HG02588 (cell line): ENCODE measurements at regions not wholly inside any gene's neighbourhood (a gene's known extent, or its start where the extent isn't known, plus 50 kb on each side); places are given as distances from the start of the nearest gene placed in this dataset.

Experiments used
- ATAC-seq: cut with Tn5 transposase; IDR thresholded peaks from one replicate; pipeline ENCODE4 v1.9.1; 2021; ENCODE audit warnings: mild to moderate bottlenecking, moderate library complexity; ENCODE audit not compliant: unreplicated experiment

DNA sequence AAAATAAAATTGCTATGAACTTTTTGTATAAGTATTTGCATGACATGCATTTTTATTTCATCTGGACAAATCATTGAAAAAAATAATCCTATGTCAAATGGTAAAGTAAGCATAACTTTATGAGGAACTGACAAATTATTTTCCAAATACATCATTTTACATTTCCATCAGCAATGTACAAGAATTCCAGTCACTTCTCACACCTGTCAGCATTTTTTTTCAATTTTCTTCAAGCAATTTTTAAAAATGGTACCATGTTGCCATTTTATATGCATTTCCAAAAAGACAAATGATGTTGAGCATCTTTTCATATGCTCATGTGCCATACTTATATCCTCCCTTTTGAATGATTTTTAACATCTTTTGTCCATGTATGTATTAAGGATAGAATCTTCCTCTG, 961.7 kb upstream of the PIK3C3 start:
- no peak for ATAC-seq

DNA sequence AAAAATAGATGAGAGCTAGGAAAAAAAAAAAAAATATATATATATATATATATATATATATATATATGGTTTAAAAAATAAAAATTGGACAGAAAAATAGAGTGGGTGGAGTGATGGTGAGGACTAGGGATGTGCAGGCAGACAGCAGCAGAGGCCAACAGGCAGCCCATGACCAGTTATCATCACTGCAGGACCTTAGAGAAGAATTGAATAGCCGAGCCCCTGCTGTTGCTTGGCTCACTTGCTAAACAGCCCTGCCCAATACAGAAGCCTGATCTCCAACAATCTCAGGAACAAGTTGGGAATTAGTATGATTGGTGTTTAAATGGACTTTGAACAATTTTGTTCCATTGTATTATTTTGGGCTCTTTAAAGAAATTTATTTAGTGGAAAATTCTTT, 967.5 kb upstream of the PIK3C3 start:
- no peak for ATAC-seq

DNA sequence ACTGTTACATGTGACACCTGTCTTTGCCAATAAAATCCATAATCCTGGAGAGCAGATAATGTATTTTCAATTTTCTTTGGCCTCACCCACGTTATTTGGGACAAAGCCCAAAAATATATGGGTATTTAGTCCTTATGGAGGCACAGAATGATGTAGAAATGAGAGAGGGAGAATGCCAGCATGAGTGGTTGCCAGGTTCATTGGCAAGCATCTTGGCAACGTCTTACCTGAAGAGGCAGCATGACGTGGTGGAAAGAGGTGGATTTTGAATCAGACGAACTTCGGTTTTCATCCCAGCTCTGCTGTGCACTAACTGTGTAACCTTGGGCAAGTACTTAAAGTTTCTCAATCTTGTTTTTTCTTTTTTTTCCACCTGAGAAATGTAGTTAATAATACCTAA, 969.6 kb upstream of the PIK3C3 start:
- ATAC-seq = no peak

DNA sequence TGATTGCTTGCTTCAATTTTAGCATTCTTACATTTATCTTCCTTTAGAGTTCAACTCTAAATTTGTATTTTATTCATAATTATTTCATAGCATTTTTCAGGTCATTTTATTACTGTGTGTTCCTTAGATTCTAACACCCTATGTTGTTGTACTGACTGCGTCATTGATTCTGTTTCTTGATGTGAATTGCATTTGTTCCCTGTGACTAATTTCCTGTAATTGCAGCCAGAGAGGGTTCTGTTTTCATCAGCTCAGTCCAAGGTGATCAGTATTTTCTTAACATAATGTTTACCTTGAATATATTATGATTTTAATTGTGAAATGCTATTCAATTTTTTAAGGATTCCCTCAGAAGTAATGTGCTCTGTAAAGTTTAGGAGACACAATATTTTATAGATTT, 970.2 kb upstream of the PIK3C3 start:
- no peak for ATAC-seq

DNA sequence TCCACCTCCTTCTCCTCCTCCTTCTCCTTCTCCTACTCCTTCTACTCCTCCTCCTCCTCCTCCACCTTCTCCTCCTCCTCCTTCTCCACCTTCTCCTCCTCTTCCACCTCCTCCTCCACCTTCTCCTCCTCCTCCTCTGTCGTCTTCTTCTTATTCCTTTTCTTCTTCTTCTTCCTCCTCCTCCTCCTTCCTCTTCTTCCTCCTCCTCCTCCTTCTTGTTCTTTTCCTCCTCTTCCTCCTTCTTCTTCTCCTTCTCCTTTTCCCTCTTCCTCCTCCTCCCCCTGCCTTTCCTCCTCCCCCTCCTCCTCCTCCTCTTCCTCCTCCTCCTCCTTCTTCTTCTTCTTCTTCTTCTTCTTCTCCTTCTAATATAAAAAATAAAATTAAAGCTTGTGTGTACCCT, 971.2 kb upstream of the PIK3C3 start:
- no peak for ATAC-seq

DNA sequence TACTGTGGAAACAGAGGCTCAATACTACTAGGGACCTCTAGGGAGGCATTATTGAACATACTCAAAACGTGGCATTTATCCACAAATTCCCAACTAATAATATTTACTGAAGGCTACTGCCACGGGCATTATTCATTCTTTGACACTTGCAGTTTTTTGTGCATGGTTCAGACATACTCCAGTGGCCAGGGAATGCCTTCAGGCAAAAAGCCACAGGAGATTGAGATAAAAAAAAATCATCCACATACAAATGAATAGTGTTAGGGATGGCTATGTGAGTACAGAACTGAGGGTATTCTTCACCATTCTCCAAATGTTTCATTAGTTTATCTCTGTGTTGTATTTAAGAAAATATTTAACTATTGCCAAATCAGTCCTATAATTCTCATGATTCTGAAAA, 974.9 kb upstream of the PIK3C3 start:
- ATAC-seq = no peak

DNA sequence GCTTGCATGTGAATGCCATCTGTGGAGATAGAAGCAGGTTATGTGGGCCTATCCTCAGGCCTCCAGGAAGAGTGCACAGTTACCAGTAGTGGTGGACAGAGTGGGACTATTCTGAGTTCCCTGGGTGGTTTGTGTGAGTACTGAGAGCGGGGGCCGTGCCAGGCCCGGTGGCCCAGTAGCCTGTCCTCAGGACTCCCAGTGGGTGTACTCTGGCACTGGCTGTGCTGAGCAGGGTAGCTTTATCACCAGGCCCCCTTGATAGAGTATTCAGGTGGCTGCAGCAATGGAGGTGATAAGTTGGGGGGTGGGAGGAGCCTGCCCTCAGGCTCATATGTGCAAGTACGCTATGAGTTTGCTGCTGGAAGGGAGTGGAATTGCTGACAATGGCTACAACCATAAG, 979.0 kb upstream of the PIK3C3 start:
- no peak for ATAC-seq

DNA sequence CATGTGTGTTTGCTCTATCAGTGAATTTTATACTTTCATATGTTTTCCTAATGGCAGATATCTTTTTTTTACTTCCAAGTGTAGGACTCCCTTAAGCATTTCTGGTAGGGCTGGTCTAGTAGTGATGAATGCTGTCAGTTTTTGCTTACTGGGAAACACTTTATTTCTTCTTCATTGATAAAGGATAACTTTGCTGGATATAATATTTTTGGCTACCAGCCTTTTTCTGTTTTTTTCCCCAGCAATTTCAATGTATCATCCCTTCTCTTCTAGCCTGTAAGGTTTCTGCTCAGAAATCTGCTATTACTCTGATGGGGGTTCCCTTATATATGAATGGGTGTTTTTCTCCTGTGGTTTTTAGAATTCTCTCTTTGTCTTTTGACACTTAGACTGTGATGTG, 980.6 kb upstream of the PIK3C3 start:
- no peak for ATAC-seq

DNA sequence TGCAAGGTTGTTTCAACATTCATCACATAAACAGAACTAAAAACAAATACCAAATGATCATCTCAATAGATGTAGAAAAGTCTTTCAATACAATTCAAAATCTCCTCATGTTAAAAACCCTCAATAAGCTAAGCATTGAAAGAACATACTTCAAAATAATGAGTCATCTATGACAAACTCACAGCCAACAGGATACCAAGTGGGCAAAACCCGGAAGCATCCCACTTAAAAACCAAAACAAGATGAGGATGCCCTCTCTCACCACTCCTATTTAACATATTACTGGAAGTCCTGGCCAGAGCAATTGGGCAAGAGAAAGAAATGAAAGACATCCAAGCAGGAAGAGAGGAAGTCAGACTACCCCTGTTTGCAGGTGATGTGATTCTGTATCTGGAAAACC, 992.2 kb upstream of the PIK3C3 start:
- ATAC-seq = no peak

DNA sequence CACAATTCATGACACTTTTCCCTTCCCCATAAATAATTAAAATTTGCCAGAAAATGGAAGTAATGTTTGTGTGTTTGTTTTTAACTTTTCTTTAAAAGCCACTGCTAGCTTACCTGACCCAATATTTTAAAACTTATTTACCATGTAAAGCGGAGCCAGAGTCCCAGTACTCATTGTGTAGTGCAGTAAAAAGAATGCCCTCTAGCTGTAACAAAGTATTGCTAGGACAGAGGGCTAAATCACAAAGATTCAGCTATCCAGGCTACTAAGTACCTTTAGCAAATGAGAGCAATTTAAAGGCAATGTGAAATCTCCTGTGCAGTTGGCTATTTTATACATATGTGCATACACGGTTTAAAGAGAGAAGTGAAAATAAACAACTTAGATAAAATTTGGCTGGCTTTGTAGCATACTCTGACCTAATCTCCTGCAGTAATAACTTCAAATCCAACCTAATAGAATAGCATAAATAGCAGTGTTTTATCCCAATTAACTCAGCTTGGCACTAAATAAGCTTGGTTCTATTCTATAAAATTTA, 997.4 kb upstream of the PIK3C3 start:
- ATAC-seq = no peak

DNA sequence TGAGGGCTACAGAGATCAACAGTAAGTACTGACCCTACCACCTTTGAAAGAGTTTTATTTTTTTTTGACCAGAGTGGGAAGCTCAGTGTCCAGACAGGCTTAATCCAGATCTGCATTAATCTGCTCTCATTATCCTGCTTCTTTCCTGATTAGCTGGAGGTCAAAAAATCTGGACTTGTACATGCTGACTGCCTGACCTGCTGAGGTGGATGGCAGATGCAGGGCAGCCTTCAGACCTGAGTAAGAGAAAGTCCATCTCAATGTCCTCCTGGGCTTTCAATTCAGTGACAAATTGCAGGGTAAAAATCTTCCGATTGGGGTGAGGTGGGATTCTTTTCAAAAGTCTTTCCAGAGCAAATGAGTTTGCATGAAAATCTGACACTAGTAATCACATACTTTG, 998.8 kb upstream of the PIK3C3 start:
- no peak for ATAC-seq

DNA sequence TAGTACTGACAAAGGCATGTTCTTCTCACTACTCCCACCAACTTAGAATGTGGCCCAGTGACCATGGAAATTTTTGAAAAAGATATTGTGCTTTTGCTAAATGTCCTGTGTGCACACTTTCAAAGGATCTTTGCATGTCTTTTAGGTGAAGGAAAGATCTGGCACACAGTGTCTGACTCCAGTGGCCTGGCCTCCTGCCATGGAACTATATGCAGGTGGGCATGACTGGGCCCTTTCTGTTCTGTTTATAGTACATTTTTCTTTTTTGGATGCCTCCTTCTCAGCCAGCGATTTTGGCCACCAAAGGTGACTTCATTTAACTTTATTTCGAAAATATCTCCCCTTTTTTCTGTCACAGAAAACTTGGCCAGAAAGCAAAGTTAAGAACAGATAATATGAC, 999.7 kb upstream of the PIK3C3 start:
- no peak for ATAC-seq

DNA sequence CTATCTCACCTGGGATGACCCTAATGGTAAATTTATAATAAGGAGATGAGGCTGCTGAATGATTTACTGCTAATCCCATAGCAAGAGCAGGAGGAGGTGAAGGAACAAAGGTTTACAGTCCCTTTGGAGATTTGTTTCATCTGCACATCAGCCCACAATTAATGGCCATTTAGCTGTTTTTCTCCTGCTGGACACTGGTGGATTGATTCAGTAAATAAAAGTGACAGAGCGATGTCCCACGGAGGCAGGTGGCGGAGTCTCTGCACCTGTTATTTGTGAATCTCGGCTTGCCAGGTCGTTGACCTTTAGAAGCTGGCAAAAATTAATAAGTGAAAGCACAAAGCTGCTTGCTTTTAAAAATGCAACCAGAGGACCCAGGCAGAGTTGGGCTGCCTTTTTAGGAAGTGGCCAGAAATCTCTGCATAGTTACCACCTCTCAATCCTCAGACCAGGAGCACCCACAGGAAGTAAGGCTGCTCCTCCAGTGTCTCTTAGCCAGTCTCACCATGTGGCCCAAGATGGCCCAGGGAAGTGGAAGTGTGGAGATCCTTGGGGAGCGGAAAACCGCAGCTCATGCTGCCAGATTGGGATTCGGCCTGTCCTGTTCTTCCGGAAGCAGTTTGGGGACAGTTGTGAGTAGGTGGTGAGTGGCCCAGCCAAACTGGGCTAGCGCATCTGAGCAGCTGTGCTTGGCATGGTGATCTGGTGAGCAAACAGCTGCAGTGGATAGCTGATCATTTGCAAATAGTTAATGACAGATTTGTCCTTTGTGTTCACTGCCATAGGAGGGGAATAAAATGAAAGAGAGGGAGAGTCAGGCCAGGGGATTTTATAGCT, 1005.7 kb upstream of the PIK3C3 start:
- ATAC-seq = no peak

DNA sequence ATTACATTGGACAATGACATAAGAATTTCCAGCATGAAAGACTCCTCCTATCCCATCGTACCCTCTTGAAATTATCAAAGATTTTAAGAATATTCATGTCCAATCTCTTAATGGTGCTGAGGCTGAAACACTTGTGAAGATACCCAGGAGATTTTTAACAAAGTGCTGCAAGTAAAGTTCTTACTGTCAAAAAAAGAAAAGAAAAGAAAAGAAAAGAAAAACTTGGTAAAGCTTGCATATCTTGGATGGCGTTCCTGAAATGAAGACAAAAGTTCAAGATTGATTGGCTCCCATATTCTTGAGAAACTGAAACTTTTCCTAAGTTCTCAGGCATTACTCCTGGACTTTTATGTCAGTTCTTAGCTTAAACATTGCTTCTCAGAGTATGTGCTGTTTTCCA, 1010.5 kb upstream of the PIK3C3 start:
- no peak for ATAC-seq

DNA sequence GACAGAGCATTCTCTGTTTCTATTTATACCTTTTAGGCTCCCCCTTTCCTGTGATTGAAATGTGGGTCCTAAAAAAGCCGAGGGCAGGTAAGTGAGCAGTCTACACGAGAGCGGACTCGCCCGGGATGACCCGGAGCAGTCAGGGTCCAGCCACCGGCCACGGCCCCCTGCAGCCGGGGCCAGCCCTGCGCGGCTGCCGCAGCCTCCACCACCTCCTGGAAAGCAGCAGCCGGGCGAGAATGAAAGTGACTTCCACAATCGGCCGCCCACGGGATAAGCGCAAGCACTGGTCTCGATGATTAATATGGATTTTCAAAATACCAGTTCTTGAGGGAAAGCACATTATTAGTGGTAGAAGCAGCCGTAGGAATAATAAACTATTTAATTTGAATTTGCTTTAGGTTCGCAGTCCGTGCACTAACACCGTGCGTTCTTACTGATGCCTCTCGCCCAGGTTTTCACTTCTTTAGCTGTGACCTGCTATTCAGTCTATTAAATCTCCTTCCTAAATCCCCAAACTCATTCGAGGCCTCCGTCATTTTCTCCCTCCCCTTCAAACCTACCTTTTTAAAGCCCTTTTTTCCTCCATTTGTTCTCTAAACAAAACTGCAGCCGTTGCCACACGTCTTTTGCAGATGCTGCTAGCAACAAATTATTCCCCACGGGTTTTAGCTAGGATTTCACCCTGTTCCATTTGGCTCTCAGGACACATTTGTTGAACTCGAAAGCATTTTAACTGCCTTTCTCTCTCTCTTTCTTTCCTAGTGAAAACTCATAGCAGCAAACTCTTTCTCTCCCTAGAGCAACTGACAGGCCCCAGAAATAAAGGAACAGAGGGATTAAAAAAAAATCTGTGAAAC, 1015.1 kb upstream of the PIK3C3 start:
- no peak for ATAC-seq

DNA sequence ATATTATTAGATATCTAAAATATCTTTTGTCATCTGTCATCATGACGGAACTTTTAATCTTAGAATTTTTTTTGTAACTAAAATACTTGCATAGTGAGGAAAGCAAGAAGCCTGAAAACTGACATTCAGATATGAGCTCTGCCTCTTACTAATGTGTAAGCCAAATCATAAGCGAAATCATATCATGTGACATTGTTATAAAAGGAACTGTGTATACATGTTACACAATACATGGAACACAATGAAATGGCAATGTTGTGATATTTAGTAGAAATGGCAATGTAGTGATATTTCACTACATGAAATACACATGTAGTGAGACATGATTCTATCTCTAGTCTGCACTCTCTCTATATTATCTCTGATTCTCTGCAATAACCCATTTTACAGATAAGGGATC, 1016.4 kb upstream of the PIK3C3 start:
- ATAC-seq = no peak

DNA sequence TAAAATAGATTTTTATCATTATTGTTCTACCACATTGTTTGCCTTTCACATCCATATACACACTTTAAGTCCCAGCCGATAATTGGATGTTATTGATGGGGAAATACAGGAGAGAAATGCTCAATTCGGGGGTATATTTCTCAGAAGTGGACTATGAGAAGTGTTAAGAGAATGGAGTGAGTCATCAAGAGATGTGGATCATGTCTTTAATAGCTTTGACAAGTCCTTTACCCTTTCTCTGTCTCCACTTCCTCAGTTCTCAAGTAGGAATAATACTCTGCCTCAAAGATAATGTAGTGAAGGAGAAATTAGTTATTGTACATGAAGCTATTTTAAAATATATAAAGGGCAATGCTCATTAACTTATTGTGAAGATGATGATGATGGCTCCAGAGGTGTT, 1017.6 kb upstream of the PIK3C3 start:
- no peak for ATAC-seq

DNA sequence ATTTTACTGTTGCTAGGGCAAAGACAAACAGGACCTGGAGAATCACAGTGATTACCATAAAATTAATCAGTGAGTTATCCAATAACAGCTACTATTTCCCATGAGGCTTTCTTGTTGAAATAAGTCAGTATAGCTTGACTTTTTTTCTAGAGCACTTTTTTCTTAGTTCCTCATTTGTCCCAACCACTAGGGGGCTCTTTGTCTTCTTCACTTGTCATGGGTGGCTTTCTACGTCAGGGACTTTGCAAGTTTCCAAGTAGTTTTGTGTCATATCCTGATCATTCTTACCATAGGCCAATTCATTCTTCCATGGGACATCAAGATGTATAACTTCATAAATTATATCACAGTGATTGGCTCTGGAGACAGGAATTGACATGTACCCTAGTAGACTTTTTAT, 1019.6 kb upstream of the PIK3C3 start:
- no peak for ATAC-seq

DNA sequence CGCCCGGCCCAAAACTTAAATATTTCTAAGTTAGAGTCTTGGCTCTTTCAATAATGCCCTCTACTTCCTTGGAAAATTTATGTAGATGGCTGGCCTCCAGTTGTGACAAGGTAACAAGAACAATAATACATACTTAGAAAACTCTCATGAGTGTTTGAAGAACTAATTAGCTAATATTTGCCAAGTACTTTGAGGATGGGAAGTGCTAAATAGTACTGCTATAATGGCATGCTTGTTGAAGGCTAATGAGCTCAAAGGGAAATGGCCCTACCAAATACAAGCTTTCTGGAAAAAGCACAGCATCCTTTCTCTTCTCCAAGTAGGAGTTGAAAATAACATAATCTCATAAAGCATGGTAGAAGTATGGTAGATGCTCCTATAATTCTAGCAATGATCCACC, 1022.2 kb upstream of the PIK3C3 start:
- no peak for ATAC-seq

DNA sequence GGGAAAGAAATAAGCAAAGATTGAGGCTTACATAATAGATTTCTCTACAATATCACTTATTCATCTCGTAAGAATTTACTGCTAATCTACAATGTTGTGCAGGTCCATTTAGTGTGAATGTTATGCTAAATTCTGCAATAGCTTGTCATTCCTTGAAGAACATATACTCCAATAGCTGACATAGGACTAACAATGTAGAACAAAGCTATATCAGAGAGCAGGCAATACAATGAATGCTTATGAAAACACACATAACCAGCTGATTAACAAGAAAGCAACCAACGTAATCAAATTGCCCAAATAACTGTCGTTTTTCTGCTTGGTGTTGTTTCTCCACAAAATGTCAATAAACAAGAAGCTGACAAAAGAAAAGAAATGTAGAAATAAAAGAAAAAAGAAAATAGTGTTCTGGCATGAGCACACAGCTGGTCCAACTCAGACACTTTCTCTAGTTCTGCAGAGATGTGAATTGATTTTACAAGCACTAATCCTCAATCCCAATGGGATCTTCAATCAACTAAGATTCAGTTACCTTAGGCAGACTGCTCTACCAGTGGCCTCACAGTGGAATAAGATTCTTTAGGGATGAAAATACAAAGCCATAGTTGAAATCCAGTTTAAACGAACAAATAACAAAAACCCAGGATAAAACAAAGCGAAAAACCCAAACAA, 1024.7 kb upstream of the PIK3C3 start:
- no peak for ATAC-seq

DNA sequence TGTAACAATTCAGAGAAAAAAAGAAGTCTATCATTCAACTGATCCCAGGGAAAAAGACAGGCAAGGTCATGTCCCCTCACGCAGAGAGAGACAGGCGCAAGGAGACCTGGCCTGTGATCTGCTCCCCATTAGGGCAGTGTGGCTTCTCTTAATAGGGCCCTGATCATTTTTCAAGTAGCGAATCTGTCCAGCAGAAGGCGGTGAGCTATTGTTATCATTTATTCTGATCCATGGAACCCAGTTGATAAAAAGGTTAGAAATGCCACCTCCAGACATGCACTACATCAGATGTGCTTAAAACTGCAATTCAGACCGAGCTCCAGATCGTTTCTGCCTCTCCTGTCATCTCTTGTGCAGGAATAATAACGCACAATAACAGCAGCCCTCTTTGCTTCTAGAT, 1025.6 kb upstream of the PIK3C3 start:
- ATAC-seq = no peak

DNA sequence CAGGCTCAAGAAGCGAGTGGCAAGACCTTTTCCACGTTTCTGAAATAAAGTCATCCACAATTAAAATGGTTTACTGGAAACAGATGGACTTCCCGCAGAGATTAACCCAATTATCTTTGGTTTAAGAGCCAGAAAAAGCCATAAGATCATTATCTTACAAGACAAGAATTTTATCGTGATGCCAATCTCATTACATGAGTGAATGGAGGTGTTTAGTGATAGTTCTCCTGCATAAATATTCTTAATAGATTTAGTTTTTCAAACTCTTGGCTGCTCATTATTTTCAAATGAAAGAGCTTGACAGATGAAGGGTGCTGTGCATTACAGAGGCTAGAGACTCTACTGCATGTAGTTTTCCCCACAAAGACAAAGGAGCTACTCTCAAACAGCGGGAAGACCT, 1028.4 kb upstream of the PIK3C3 start:
- no peak for ATAC-seq
